ENCODE measurements at regions not wholly inside any gene's neighbourhood (a gene's known extent, or its start where the extent isn't known, plus 50 kb on each side); places are given as distances from the start of the nearest gene placed in this dataset.
A peak's percentile ranks its signal among the peaks of the same experiment; 100 is the strongest.

DNA sequence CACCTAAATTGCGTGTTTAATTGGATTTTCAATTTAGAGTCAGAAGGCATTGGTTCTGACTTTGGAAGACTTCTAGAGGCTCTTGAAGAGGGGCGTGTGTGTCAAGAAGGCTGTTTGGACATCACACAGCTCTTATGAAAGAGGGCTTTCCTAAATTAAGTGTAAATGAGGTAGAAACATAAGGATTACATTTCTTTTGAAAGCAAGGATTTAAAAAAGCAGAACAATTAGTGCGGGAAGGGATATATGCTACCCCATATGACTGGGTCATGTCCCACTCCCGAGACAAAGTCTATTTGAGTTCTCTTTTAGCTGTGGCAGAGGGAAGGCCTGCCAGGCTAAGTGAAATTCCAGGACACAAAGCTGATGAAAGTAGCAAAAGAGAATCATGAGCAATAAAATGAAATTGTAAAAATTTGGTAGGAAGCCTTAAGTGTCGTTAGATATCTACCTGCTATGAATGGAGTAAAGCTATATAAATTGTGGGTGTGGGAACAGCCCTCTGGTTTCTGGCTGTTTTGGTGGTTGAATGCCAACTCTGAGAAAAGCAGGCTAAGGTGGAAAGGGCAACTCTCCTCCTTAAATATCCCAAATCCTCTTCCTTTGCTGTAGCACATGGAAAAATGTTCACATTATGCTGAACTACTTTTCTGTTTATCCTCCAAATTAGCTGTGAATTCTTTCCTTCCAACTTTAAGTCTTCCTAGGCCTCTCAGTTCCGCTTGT is 100.6 kb upstream of the TSC22D2 start:
- Histone ChIP-seq H3K36me3 (no peaks in the 10 kb centered on the region), H3K4me1 (peaks cover 0 to 14% (median 7%) of the 10 kb centered on the region in 4 donors), H3K4me3 (no peak overlapping the region), H3K9me3 (no peaks in the 10 kb centered on the region), H3K27ac (peak overlapping the region; percentile 34 to 50), H3K27me3 (no peaks in the 10 kb centered on the region)
- DNase-seq, result no peak
- TF ChIP-seq, protein P1, sequence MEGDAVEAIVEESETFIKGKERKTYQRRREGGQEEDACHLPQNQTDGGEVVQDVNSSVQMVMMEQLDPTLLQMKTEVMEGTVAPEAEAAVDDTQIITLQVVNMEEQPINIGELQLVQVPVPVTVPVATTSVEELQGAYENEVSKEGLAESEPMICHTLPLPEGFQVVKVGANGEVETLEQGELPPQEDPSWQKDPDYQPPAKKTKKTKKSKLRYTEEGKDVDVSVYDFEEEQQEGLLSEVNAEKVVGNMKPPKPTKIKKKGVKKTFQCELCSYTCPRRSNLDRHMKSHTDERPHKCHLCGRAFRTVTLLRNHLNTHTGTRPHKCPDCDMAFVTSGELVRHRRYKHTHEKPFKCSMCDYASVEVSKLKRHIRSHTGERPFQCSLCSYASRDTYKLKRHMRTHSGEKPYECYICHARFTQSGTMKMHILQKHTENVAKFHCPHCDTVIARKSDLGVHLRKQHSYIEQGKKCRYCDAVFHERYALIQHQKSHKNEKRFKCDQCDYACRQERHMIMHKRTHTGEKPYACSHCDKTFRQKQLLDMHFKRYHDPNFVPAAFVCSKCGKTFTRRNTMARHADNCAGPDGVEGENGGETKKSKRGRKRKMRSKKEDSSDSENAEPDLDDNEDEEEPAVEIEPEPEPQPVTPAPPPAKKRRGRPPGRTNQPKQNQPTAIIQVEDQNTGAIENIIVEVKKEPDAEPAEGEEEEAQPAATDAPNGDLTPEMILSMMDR (IDR thresholded peaks at IDR 0.05), result no peak
- intact Hi-C loops (cut with DNase I; ENCODE audit: low total_unique reads), result no loop called here

DNA sequence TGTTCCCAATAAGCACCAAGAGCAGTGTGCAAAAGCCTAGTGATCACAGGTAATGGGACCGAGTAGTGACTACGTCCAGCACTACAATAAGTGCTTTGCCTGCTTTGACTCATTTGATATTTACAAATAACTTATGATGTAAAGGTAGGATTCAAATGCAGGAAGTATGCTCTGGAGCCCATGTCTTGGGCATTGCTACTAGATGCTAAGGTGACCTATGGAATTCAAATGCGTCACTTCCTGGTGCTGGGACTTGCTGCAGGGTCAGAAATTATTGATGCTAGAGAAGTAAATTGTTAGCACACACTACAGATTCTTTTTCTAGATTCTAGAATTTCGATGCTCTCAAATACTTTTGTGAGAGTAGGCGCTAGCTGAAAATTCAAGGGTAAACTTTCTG is 101.2 kb upstream of the TSC22D2 start:
- no peak overlapping the region for H3K4me3 ChIP-seq
- no peaks in the 10 kb centered on the region for H3K36me3 ChIP-seq
- H3K27ac ChIP-seq, result no peak overlapping the region
- intact Hi-C loops (cut with DNase I; ENCODE audit: low total_unique reads), result no loop called here
- TF ChIP-seq, protein P1 (IDR thresholded peaks at IDR 0.05), result no peak
- peaks cover 0 to 14% (median 7%) of the 10 kb centered on the region in 4 donors for H3K4me1 ChIP-seq
- H3K27me3 ChIP-seq, result no peaks in the 10 kb centered on the region
- H3K9me3 ChIP-seq, result no peaks in the 10 kb centered on the region
- no peak for DNase-seq

DNA sequence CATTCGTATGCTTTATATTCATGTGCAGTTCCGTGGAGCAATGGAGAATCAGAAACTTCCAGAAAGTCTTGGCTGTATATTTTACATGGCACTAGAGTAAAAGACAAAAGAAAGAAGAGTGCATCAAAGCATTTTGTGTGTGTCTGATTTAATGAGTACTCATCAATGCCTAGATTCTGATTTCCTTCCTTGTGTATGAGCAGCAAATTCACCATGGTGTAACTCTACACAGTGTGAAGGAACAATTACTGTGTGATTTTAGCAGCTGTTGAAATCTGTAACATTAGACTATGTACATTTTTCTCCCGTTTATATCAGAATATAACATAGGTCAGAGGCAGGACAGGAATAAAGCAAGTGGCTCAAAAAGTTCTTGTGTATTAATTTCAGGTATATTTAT is 102.0 kb upstream of the TSC22D2 start:
- Histone ChIP-seq H3K36me3 (no peaks in the 10 kb centered on the region), H3K4me1 (peaks cover 0 to 14% (median 7%) of the 10 kb centered on the region in 4 donors), H3K4me3 (no peak overlapping the region), H3K27ac (no peak overlapping the region), H3K27me3 (no peaks in the 10 kb centered on the region), H3K9me3 (no peaks in the 10 kb centered on the region)
- no peak for DNase-seq
- TF ChIP-seq, protein P1 (IDR thresholded peaks at IDR 0.05), result no peak
- intact Hi-C loops (cut with DNase I; ENCODE audit: low total_unique reads), result no loop called here

DNA sequence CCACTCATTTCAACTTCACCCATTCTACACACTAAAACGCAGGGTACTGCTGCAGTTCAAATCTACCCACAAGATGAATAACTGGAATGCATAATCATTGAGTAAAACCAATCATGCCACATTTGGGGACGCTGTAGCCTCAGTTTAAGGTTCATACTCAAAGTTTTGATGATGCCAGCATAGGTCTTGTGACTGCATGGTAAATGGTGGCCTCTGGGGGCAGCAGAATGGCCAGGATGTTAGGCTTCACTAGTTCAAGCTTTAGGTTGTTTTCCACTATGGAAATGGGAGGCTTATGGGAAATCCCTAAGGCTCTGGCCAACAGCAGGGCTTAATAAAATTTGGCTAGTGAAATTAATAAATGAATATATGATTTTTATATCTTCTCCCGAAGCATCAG is 104.3 kb upstream of the TSC22D2 start:
- no peaks in the 10 kb centered on the region for H3K36me3 ChIP-seq
- no peaks in the 10 kb centered on the region for H3K9me3 ChIP-seq
- TF ChIP-seq, protein P1 (IDR thresholded peaks at IDR 0.05), result no peak
- no peak for DNase-seq
- intact Hi-C loops (cut with DNase I; ENCODE audit: low total_unique reads), result no loop called here
- H3K4me3 ChIP-seq, result no peak overlapping the region
- peaks cover 0 to 14% (median 7%) of the 10 kb centered on the region in 4 donors for H3K4me1 ChIP-seq
- no peak overlapping the region for H3K27ac ChIP-seq
- no peaks in the 10 kb centered on the region for H3K27me3 ChIP-seq

DNA sequence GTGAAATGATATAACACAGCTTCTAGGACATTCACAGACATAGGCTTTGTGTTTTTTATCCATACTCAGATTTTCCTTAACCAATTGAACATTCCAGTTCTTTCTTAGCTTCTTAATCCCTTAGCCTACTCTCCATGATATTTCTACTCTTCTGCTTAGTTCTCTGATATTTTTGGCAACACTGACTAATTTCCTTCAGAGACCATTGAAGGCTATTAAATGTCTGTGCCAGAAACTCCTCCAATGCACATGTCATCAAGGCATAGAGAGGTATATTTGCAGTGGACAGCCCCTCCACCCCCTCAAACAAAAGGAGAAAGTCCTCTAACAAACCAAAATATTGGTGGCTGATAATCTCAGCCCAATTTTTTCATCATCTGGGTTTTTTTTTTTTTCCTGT is 105.9 kb upstream of the TSC22D2 start:
- no peaks in the 10 kb centered on the region for H3K36me3 ChIP-seq
- TF ChIP-seq, protein P1 (IDR thresholded peaks at IDR 0.05), result no peak
- no peak for DNase-seq
- no peaks in the 10 kb centered on the region for H3K4me1 ChIP-seq
- intact Hi-C loops (cut with DNase I; ENCODE audit: low total_unique reads), result no loop called here
- H3K4me3 ChIP-seq, result no peak overlapping the region
- no peak overlapping the region for H3K27ac ChIP-seq
- no peaks in the 10 kb centered on the region for H3K9me3 ChIP-seq
- H3K27me3 ChIP-seq, result no peaks in the 10 kb centered on the region
